Endodermal cell (in vitro differentiated cells): ENCODE measurements at regions not wholly inside any gene's neighbourhood (a gene's known extent, or its start where the extent isn't known, plus 50 kb on each side); places are given as distances from the start of the nearest gene placed in this dataset.

ENCODE experiments used
- DNase-seq: peaks from one replicate; pipeline ENCODE4 v3.0.0-alpha.2; 2017
- H3K27ac ChIP-seq: 2 replicates; pipeline ENCODE4 v1.5.1; 2013; ENCODE audit warnings: mild to moderate bottlenecking, low read depth, low read length, moderate library complexity
- H3K27me3 ChIP-seq: 2 replicates; pipeline ENCODE4 v1.6.1; 2013; ENCODE audit warnings: mild to moderate bottlenecking, low read length, moderate library complexity; ENCODE audit not compliant: insufficient read depth, control insufficient read depth, poor library complexity, severe bottlenecking
- H3K36me3 ChIP-seq: 2 replicates; pipeline ENCODE4 v1.7.0; 2013; ENCODE audit warnings: mild to moderate bottlenecking, low read length, moderate library complexity; ENCODE audit not compliant: control insufficient read depth, insufficient read depth
- H3K4me1 ChIP-seq: one replicate; pipeline ENCODE4 v1.7.0; 2013; ENCODE audit warnings: low read length; ENCODE audit not compliant: control insufficient read depth, insufficient read depth
- H3K4me3 ChIP-seq: 2 replicates; pipeline ENCODE4 v1.5.1; 2013; ENCODE audit warnings: mild to moderate bottlenecking, low read length, moderate library complexity
- H3K9ac ChIP-seq: 2 replicates; pipeline ENCODE4 v1.6.1; 2013; ENCODE audit warnings: mild to moderate bottlenecking, low read length, moderate library complexity; ENCODE audit not compliant: poor library complexity, severe bottlenecking; ENCODE audit errors: extremely low read depth
- H3K9me3 ChIP-seq: 2 replicates; pipeline ENCODE4 v1.6.1; 2013; ENCODE audit warnings: mild to moderate bottlenecking, low read length, moderate library complexity; ENCODE audit not compliant: control insufficient read depth
- H3K27ac Mint-ChIP-seq: 2 replicates; pipeline ENCODE4 v1.8.0; 2020; ENCODE audit warnings: mixed read lengths
- H3K27me3 Mint-ChIP-seq: 2 replicates; pipeline ENCODE4 v1.8.0; 2021; ENCODE audit warnings: mild to moderate bottlenecking, mixed read lengths; ENCODE audit not compliant: insufficient read depth
- H3K36me3 Mint-ChIP-seq: 2 replicates; pipeline ENCODE4 v1.8.0; 2020; ENCODE audit warnings: low read depth, mixed read lengths
- H3K4me1 Mint-ChIP-seq: 2 replicates; pipeline ENCODE4 v1.8.0; 2020; ENCODE audit warnings: mixed read lengths
- H3K4me3 Mint-ChIP-seq: 2 replicates; pipeline ENCODE4 v1.8.0; 2020; ENCODE audit warnings: mild to moderate bottlenecking, moderate library complexity, mixed read lengths
- H3K9me3 Mint-ChIP-seq: 2 replicates; pipeline ENCODE4 v1.8.0; 2020; ENCODE audit warnings: mild to moderate bottlenecking, mixed read lengths
- CTCF ChIP-seq: fragments of 200-600 bp; sonication (generic); conservative IDR thresholded peaks from 2 replicates; pipeline ENCODE4 v1.5.0; 2021; ENCODE audit warnings: antibody characterized with exemption, mild to moderate bottlenecking
- WGBS, 2 experiments: methylation state at CpG; one replicate each; pipeline versions ENCODE4 v1.1.5 to v1.1.7; 2013; ENCODE audit warnings: missing lambda C conversion rate in 2 of 2, mixed read lengths in 1 of 2; ENCODE audit not compliant: insufficient coverage in 1 of 2, insufficient read length in 1 of 2; 5-methylcytosine and 5-hydroxymethylcytosine counted together

DNA sequence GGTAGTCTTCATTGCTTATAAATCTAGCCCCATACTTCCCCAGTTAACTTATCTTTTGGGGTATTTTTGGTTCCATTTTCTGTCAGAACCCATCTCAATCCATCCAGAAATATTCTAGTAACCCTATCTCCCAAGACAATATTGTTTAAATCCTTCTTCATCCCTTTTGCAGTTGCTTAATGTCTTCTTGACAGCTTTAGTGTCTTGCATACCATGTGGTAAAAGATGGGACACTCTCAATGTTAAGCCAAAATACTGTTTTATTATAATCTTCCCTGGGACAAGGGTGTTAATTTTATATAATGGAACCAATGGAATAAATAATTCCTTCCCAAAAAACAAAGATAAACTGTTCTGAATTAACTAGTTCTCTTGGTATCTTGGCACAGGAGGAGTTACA is 450.2 kb downstream of the CCER1 start:
- Histone ChIP-seq H3K36me3 (no peaks in the 10 kb centered on the region), H3K9ac (no peak overlapping the region), H3K9me3 (no peaks in the 10 kb centered on the region), H3K4me1 (no peaks in the 10 kb centered on the region), H3K27ac (no peak overlapping the region), H3K4me3 (no peak overlapping the region), H3K27me3 (no peaks in the 10 kb centered on the region)
- peaks cover 1% of the 10 kb centered on the region for H3K9me3 Mint-ChIP-seq
- TF ChIP-seq CTCF = no peak
- H3K4me3 Mint-ChIP-seq = no peak overlapping the region
- H3K36me3 Mint-ChIP-seq = no peaks in the 10 kb centered on the region
- no peak overlapping the region for H3K27ac Mint-ChIP-seq
- no peak for DNase-seq
- no peaks in the 10 kb centered on the region for H3K4me1 Mint-ChIP-seq
- no peaks in the 10 kb centered on the region for H3K27me3 Mint-ChIP-seq

DNA sequence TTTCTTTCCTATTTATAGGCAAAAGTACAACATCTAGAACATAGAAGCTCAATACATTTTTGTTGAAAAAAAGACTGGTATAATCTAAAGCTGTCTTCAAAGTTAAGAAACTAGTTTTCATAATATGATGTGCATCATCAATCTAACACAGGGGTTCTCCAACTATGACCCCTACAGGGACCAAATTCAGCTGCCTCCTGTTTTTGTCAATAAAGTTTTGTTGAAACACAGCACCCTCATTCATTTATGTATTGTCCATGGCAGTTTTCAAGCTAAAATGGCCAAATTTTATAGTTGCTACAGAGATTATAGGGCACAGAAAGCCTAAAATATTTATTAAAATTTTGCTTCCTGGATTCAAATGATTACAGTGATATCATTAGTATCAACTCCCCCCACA is 452.9 kb downstream of the CCER1 start:
- H3K9me3 ChIP-seq = no peaks in the 10 kb centered on the region
- H3K27me3 Mint-ChIP-seq = no peaks in the 10 kb centered on the region
- H3K9me3 Mint-ChIP-seq = no peaks in the 10 kb centered on the region

DNA sequence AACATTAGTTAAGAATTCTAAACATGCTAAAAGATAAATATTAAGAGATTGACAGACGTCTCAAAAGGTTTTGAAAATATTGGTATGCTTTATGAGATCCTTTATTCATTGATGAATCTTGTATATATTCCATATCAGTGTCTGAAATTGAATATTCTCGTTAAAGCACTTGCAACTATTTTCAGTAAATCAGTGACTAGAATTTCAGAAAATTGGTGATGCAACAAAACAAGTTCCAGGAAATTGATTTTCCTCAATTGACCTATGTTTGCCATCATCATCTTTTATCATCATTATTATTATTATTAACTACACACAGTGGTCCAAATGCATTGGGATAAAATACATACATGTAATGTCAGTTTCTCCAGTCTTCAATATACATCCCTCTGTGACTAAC is 453.6 kb downstream of the CCER1 start:
- 89 to 93% methylated on average over 2 of the region's 2 CpGs for WGBS, 2 experiments
- no peaks in the 10 kb centered on the region for H3K36me3 ChIP-seq
- H3K4me1 ChIP-seq = no peaks in the 10 kb centered on the region
- no peaks in the 10 kb centered on the region for H3K9me3 Mint-ChIP-seq
- no peak overlapping the region for H3K27ac Mint-ChIP-seq
- DNase-seq = no peak
- TF ChIP-seq CTCF = no peak
- H3K4me3 Mint-ChIP-seq = no peak overlapping the region
- no peak overlapping the region for H3K9ac ChIP-seq
- H3K4me3 ChIP-seq = no peak overlapping the region
- no peaks in the 10 kb centered on the region for H3K36me3 Mint-ChIP-seq
- no peak overlapping the region for H3K27ac ChIP-seq
- no peaks in the 10 kb centered on the region for H3K27me3 Mint-ChIP-seq
- no peaks in the 10 kb centered on the region for H3K27me3 ChIP-seq
- no peaks in the 10 kb centered on the region for H3K4me1 Mint-ChIP-seq
- H3K9me3 ChIP-seq = no peaks in the 10 kb centered on the region

More for the DNA sequence above, 452.9 kb downstream of the CCER1 start:
- Histone ChIP-seq H3K4me3 (no peak overlapping the region), H3K27ac (no peak overlapping the region), H3K27me3 (no peaks in the 10 kb centered on the region), H3K36me3 (no peaks in the 10 kb centered on the region), H3K9ac (no peak overlapping the region), H3K4me1 (no peaks in the 10 kb centered on the region)
- Mint-ChIP-seq H3K4me1 (no peaks in the 10 kb centered on the region), H3K36me3 (no peaks in the 10 kb centered on the region), H3K27ac (no peak overlapping the region), H3K4me3 (no peak overlapping the region)
- DNase-seq = no peak
- TF ChIP-seq CTCF = no peak
